H9 (cell line): ENCODE measurements at regions not wholly inside any gene's neighbourhood (a gene's known extent, or its start where the extent isn't known, plus 50 kb on each side); places are given as distances from the start of the nearest gene placed in this dataset.

Experiments used
- DNase-seq: peaks from one replicate; pipeline ENCODE4 v3.0.0-alpha.2; 2017
- H2AFZ ChIP-seq: one replicate; pipeline ENCODE4 v1.6.1; 2013; ENCODE audit warnings: mild to moderate bottlenecking, low read length, control low read depth, moderate library complexity
- H2AK5ac ChIP-seq: 2 replicates; pipeline ENCODE4 v1.6.1; 2013; ENCODE audit warnings: low read length, control low read depth, mixed read lengths; ENCODE audit not compliant: insufficient read length
- H2BK120ac ChIP-seq: one replicate; pipeline ENCODE4 v1.6.1; 2013; ENCODE audit warnings: low read depth, mild to moderate bottlenecking, low read length, control low read depth, inconsistent platforms; ENCODE audit not compliant: poor library complexity, severe bottlenecking
- H2BK12ac ChIP-seq: 2 replicates; pipeline ENCODE4 v1.6.1; 2013; ENCODE audit warnings: low read length, control low read depth, mixed read lengths, low read depth; ENCODE audit not compliant: insufficient read length
- H2BK15ac ChIP-seq: 2 replicates; pipeline ENCODE4 v1.6.1; 2013; ENCODE audit warnings: low read depth, low read length, control low read depth
- H2BK20ac ChIP-seq: one replicate; pipeline ENCODE4 v1.6.1; 2013; ENCODE audit warnings: low read depth, mild to moderate bottlenecking, low read length, control low read depth, inconsistent platforms; ENCODE audit not compliant: poor library complexity, severe bottlenecking
- H2BK5ac ChIP-seq: 2 replicates; pipeline ENCODE4 v1.6.1; 2013; ENCODE audit warnings: low read length, control low read depth, mixed read lengths; ENCODE audit not compliant: insufficient read length
- H3K14ac ChIP-seq: 2 replicates; pipeline ENCODE4 v1.6.1; 2013; ENCODE audit warnings: low read length, control low read depth; ENCODE audit not compliant: insufficient read depth
- H3K18ac ChIP-seq: 2 replicates; pipeline ENCODE4 v1.6.1; 2013; ENCODE audit warnings: low read depth, mild to moderate bottlenecking, mixed read lengths, low read length, control low read depth; ENCODE audit not compliant: insufficient read length
- H3K23ac ChIP-seq: 2 replicates; pipeline ENCODE4 v1.6.1; 2013; ENCODE audit warnings: low read length, control low read depth, mixed read lengths, low read depth; ENCODE audit not compliant: insufficient read length
- H3K23me2 ChIP-seq: 2 replicates; pipeline ENCODE4 v1.6.1; 2013; ENCODE audit warnings: low read depth, mild to moderate bottlenecking, mixed read lengths, low read length, control low read depth; ENCODE audit not compliant: insufficient read length, poor library complexity, severe bottlenecking
- H3K27ac ChIP-seq: 2 replicates; pipeline ENCODE4 v1.5.1; 2013; ENCODE audit warnings: low read length, control low read depth, mixed read lengths, low read depth; ENCODE audit not compliant: insufficient read length
- H3K27me3 ChIP-seq: 2 replicates; pipeline ENCODE4 v1.6.1; 2013; ENCODE audit warnings: low read length, control low read depth, inconsistent platforms; ENCODE audit not compliant: insufficient read depth
- H3K4ac ChIP-seq: 2 replicates; pipeline ENCODE4 v1.6.1; 2013; ENCODE audit warnings: low read depth, mild to moderate bottlenecking, control low read depth, inconsistent platforms, low read length, moderate library complexity
- H3K4me1 ChIP-seq: 2 replicates; pipeline ENCODE4 v1.6.1; 2013; ENCODE audit warnings: low read length, control low read depth, inconsistent platforms; ENCODE audit not compliant: insufficient read depth
- H3K4me2 ChIP-seq: 2 replicates; pipeline ENCODE4 v1.6.1; 2013; ENCODE audit warnings: low read length, control low read depth, mixed read lengths; ENCODE audit not compliant: insufficient read length, insufficient read depth
- H3K56ac ChIP-seq: 2 replicates; pipeline ENCODE4 v1.6.1; 2013; ENCODE audit warnings: low read depth, mild to moderate bottlenecking, mixed read lengths, low read length, control low read depth; ENCODE audit not compliant: insufficient read length
- H3K79me1 ChIP-seq: 2 replicates; pipeline ENCODE4 v1.6.1; 2013; ENCODE audit warnings: low read depth, mild to moderate bottlenecking, moderate library complexity, low read length, control low read depth, inconsistent platforms; ENCODE audit not compliant: insufficient read depth, poor library complexity, severe bottlenecking
- H3K79me2 ChIP-seq: 2 replicates; pipeline ENCODE4 v1.6.1; 2013; ENCODE audit warnings: low read length, control low read depth, inconsistent platforms; ENCODE audit not compliant: insufficient read depth
- H3K9ac ChIP-seq: 2 replicates; pipeline ENCODE4 v1.6.1; 2013; ENCODE audit warnings: low read length, control low read depth, mixed read lengths; ENCODE audit not compliant: insufficient read length; ENCODE audit errors: extremely low read depth
- H3K9me3 ChIP-seq: one replicate; pipeline ENCODE4 v1.6.1; 2013; ENCODE audit warnings: low read depth, low read length, inconsistent platforms; ENCODE audit not compliant: control insufficient read depth
- H3T11ph ChIP-seq: one replicate; pipeline ENCODE4 v1.6.1; 2013; ENCODE audit warnings: mild to moderate bottlenecking, low read length, control low read depth, inconsistent platforms
- H4K20me1 ChIP-seq: one replicate; pipeline ENCODE4 v1.6.1; 2013; ENCODE audit not compliant: control insufficient read depth, insufficient read length, insufficient read depth
- H4K5ac ChIP-seq: 2 replicates; pipeline ENCODE4 v1.6.1; 2013; ENCODE audit warnings: low read depth, mild to moderate bottlenecking, mixed read lengths, low read length, control low read depth; ENCODE audit not compliant: insufficient read length
- H4K8ac ChIP-seq: replicated peaks from 2 replicates; pipeline ENCODE4 v1.6.1; 2013; ENCODE audit warnings: low read length, control low read depth, mixed read lengths, low read depth; ENCODE audit not compliant: insufficient read length
- H4K91ac ChIP-seq: 2 replicates; pipeline ENCODE4 v1.6.1; 2013; ENCODE audit warnings: low read depth, mild to moderate bottlenecking, moderate library complexity, mixed read lengths, low read length, control low read depth; ENCODE audit not compliant: insufficient read length
- H3K27ac Mint-ChIP-seq, 3 experiments: 2 replicates in 2 of 3; 3 replicates in 1 of 3; pipeline ENCODE4 v1.8.0; 2020 to 2021; ENCODE audit warnings: mixed read lengths in 3 of 3, mild to moderate bottlenecking in 1 of 3, moderate library complexity in 1 of 3
- H3K27me3 Mint-ChIP-seq: 2 replicates; pipeline ENCODE4 v1.8.0; 2021; ENCODE audit warnings: low read depth, mild to moderate bottlenecking, moderate library complexity, mixed read lengths
- H3K36me3 Mint-ChIP-seq, 3 experiments: 2 replicates in 2 of 3; 3 replicates in 1 of 3; pipeline ENCODE4 v1.8.0; 2020 to 2021; ENCODE audit warnings: low read depth in 3 of 3, mixed read lengths in 3 of 3; ENCODE audit not compliant: insufficient read depth in 1 of 3
- H3K4me1 Mint-ChIP-seq, 2 experiments: 2 replicates each; pipeline ENCODE4 v1.8.0; 2020; ENCODE audit warnings: mixed read lengths in 2 of 2
- H3K4me3 Mint-ChIP-seq, 2 experiments: 2 replicates in 1 of 2; 3 replicates in 1 of 2; pipeline ENCODE4 v1.8.0; 2020 to 2021; ENCODE audit warnings: mild to moderate bottlenecking in 2 of 2, mixed read lengths in 2 of 2, moderate library complexity in 1 of 2
- H3K9me3 Mint-ChIP-seq, 2 experiments: 2 replicates in 1 of 2; 3 replicates in 1 of 2; pipeline ENCODE4 v1.8.0; 2020; ENCODE audit warnings: mild to moderate bottlenecking in 2 of 2, mixed read lengths in 2 of 2, moderate library complexity in 1 of 2
- WGBS: extraction: QIAGEN DNeasy Blood & Tissue Kit; methylation state at CpG from one replicate; pipeline ENCODE4 v1.1.7; 2013; ENCODE audit warnings: missing lambda C conversion rate, low lambda C conversion rate, mixed read lengths; ENCODE audit not compliant: insufficient read length; ENCODE audit errors: extremely low coverage; 5-methylcytosine and 5-hydroxymethylcytosine counted together
- TF ChIP-seq, protein P1 (sequence below): fragments of 200-600 bp; sonication (generic); conservative IDR thresholded peaks from 3 replicates; pipeline ENCODE4 v1.8.0; 2021; ENCODE audit warnings: antibody characterized with exemption, mild to moderate bottlenecking

- no peak overlapping the region for H3K27ac ChIP-seq
- H3K4me1 ChIP-seq: no peaks in the 10 kb centered on the region
- no peak overlapping the region for H3K14ac ChIP-seq
- no peak overlapping the region for H2BK15ac ChIP-seq
- H3K56ac ChIP-seq: no peak overlapping the region
- no peaks in the 10 kb centered on the region for H3K27me3 Mint-ChIP-seq
- H4K5ac ChIP-seq: no peak overlapping the region
- no peaks in the 10 kb centered on the region for H4K20me1 ChIP-seq
- DNase-seq: no peak
- no peak overlapping the region for H3K18ac ChIP-seq
- no peaks in the 10 kb centered on the region for H3K79me2 ChIP-seq
- H3K4me3 Mint-ChIP-seq: no peak overlapping the region
- H2BK5ac ChIP-seq: no peak overlapping the region
- no peak overlapping the region for H2BK120ac ChIP-seq
- no peaks in the 10 kb centered on the region for H3K79me1 ChIP-seq
- H3K9me3 ChIP-seq: no peaks in the 10 kb centered on the region
- H3K4me2 ChIP-seq: no peak overlapping the region
- no peak overlapping the region for H3K4ac ChIP-seq
- TF ChIP-seq, protein P1, sequence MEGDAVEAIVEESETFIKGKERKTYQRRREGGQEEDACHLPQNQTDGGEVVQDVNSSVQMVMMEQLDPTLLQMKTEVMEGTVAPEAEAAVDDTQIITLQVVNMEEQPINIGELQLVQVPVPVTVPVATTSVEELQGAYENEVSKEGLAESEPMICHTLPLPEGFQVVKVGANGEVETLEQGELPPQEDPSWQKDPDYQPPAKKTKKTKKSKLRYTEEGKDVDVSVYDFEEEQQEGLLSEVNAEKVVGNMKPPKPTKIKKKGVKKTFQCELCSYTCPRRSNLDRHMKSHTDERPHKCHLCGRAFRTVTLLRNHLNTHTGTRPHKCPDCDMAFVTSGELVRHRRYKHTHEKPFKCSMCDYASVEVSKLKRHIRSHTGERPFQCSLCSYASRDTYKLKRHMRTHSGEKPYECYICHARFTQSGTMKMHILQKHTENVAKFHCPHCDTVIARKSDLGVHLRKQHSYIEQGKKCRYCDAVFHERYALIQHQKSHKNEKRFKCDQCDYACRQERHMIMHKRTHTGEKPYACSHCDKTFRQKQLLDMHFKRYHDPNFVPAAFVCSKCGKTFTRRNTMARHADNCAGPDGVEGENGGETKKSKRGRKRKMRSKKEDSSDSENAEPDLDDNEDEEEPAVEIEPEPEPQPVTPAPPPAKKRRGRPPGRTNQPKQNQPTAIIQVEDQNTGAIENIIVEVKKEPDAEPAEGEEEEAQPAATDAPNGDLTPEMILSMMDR: no peak
- no peaks in the 10 kb centered on the region for H3K36me3 Mint-ChIP-seq
- H2BK20ac ChIP-seq: no peak overlapping the region
- H2AK5ac ChIP-seq: no peak overlapping the region
- no peak overlapping the region for H3K9ac ChIP-seq
- no peak overlapping the region for H2AFZ ChIP-seq
- H3K23me2 ChIP-seq: no peaks in the 10 kb centered on the region
- no peaks in the 10 kb centered on the region for H3K9me3 Mint-ChIP-seq
- no peak overlapping the region for H3K23ac ChIP-seq
- H3K4me1 Mint-ChIP-seq: 0 out of 4 replicates have a peak, but pooled peaks cover 0 to 3% of the 10 kb centered on the region in 2 experiments
- no peak overlapping the region for H4K91ac ChIP-seq
- no peaks in the 10 kb centered on the region for H3K27me3 ChIP-seq
- H3T11ph ChIP-seq: no peak overlapping the region
- no peak overlapping the region for H2BK12ac ChIP-seq
- no CpG with 5 or more reads among the region's 3 CpGs for WGBS
- no peak overlapping the region for H3K27ac Mint-ChIP-seq
- no peak overlapping the region for H4K8ac ChIP-seq
Measured at GRCh38 chr15:39331584-39331983, 249.3 kb upstream of the THBS1 start.
